RPMI8226 (cell line): ENCODE measurements at regions not wholly inside any gene's neighbourhood (a gene's known extent, or its start where the extent isn't known, plus 50 kb on each side); places are given as distances from the start of the nearest gene placed in this dataset.
"Not testable (repeated sequence)": the region's sequence is repeated elsewhere in the genome, so short reads cannot be mapped to it uniquely, and the experiment has no call there.

Experiments
- DNase-seq: peaks from one replicate; pipeline ENCODE4 v3.0.0-alpha.2; 2015

GRCh38 chr5:97967292-97967691 lies 784.2 kb upstream of the RIOK2 start:
- no peak for DNase-seq

DNA sequence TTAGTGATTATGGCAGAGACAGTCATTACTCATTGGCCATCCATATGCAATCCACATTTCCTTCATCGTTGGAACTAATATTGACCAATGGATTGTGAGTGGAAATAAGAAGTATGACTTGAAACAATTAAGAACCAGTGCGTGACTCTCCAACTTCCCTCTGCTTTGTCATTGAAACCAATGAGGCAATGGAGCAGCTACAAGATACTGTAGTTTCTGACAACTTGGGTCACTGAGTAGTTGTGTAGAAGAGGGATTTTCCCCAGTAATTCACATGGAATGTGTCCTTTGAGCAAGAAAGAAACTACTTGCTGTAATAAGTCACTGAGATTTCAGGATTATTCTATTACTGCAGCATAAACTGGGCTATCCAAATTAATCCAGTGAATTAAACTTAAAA lies 785.3 kb upstream of the RIOK2 start:
- no peak for DNase-seq

DNA sequence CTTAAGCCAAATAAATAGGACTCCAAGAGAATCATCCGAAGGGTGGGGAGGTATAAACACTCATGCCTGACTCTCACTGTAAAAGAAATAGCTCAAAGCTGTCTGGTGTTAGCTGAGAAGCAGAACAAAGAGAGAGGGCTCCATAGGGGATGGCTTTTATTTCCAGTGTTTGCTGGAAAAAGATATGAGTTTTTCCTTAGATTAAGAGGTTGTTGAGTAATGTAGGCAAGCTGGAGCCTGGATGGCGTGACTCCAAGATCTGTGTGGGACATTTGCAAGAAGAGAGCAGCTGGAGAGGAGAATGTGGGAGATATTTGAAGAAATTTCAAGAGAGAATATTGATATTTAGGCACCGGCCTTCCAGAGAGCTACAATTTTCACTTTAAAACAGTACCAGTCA lies 793.7 kb upstream of the RGMB start:
- DNase-seq, result no peak

GRCh38 chr5:97980291-97980690 lies 793.2 kb upstream of the RGMB start:
- DNase-seq, result no peak

DNA sequence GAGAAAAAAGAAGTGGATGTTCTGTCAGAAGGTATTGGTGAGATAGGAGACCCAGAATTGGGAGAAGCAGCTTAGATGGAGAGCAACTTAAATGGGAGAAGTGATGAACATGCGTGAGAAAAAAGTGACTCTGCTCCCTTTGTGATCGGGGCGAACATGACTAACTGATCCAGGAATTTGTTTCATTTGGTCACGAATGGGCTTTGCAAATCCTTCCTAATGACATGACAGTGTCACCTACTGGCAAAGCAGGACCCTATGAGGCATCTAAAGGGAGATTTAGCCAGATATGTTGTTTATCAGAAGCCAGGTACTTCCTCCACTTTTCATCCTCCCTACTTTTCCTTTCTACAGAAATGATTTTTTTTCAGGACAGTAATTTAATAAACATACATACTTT lies 787.4 kb upstream of the RGMB start:
- no peak for DNase-seq

DNA sequence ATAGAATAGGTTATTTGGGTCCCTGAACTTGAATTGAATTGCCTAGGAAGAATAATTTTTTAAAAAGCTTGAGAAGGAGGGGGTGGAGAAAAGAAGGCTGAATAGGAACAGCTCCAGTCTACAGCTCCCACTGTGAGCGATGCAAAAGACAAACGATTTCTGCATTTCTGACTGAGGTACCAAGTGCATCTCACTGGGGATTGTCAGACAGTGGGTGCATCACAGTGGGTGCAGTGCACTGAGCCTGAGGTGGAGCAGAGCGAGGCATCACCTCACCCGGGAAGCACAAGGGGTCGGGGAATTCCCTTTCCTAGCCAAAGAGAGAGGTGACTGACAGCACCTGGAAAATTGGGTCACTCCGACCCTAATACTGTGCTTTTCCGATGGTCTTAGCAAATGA lies 782.2 kb upstream of the RGMB start:
- DNase-seq, result no peak

- no peak for DNase-seq
Measured at GRCh38 chr5:97998941-97999340, 774.5 kb upstream of the RGMB start.

DNA sequence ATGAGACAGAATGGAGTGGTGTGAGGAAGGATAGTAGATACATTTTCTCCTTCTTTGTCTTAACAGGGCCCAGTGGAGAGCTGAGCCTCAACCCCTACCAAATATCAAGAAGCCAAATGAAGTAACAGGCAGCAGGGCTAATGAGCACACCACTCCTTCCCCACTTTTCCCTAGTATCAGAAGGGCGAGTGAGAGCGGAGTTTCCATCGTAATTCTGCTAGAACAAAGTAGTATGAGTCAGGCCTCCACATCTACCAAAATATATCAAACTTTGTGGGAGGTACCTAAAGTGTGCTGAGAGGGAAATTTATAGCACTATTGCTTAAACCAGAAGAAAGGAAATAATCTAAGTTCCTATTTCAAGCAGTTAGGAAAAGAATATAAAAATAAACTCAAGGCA lies 769.0 kb upstream of the RGMB start:
- DNase-seq, result no peak

- no peak for DNase-seq
Measured at GRCh38 chr5:98016771-98017170, 756.7 kb upstream of the RGMB start.

- not testable (repeated sequence) for DNase-seq
Measured at GRCh38 chr5:98030273-98030672, 743.2 kb upstream of the RGMB start.

DNA sequence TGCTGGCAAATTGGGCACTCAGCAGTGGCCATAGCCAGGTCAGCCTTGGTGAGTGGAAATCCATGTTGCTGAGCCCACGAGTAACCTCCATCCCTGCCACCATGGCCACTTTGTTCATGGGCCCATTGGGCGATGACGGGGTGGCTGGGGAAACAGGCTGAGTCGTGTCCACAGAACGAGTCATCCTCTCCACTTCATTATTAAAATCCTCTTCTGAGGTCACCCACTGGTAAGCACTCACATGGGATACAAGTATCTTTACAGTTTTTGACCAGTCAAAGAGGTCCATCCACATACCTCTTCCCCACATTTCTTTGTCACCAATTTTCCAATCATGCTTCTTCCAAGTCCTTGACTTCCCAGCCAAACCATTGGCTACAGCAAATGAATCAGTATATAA lies 742.4 kb upstream of the RGMB start:
- DNase-seq, result not testable (repeated sequence)

DNA sequence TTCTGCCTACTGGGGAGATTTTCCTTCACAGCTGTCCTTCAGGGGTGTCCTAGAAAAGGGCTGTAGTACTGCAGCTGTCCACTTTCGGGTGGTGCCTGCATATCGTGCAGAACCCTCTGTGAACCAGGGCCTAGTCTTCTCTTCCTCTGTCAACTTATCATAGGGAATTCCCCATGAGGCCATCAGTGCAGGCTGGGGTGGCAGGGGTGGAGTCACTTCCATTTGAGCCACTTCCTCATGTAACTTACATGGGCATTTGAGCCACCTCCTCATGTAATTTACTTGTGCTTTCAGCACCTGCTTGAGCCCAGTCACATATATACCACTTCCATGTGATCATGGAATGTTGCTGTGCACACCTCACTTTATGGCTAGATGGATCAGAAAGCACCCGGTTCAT lies 742.0 kb upstream of the RGMB start:
- DNase-seq, result no peak

DNA sequence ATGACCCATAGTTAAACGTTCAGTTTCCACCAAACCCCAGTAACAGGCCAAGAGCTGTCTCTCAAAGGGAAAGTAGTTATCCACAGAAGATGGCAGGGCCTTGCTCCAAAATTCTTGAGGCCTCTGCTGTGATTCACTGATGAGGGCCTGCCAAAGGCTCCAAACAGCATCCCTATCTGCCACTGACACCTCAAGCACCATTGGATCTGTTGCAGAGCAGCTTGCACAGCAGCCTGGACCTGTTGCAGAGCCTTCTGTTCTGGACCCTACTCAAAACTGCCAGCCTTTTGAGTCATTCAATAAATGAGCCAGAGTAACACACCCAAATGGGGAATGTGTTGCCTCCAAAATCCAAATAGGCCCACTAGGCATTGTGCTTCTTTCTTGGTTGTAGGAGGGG lies 741.5 kb upstream of the RGMB start:
- no peak for DNase-seq

- DNase-seq, result no peak
Measured at GRCh38 chr5:98041661-98042060, 731.8 kb upstream of the RGMB start.

GRCh38 chr5:98042521-98042920 lies 730.9 kb upstream of the RGMB start:
- no peak for DNase-seq

DNA sequence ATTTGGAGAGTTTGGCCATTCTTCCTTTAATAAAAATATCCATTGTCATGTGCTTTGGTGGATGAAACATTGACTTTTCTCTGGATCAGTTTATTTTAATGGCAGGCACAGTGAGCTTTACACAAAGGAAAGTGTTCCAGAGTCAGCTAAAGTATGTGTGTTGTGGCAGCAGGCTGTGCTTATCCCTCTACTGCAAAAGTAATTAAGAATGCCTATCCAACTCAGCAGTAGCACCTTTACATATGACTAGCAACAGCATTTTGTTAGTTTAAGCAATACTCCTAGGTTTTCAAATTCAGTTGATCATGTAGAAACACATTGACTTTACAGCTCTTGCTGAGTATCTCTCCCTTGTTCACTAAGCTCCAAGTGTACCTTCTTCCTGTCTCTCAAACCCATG lies 730.5 kb upstream of the RGMB start:
- DNase-seq, result no peak

GRCh38 chr5:98050583-98050982 lies 722.9 kb upstream of the RGMB start:
- DNase-seq, result no peak

DNA sequence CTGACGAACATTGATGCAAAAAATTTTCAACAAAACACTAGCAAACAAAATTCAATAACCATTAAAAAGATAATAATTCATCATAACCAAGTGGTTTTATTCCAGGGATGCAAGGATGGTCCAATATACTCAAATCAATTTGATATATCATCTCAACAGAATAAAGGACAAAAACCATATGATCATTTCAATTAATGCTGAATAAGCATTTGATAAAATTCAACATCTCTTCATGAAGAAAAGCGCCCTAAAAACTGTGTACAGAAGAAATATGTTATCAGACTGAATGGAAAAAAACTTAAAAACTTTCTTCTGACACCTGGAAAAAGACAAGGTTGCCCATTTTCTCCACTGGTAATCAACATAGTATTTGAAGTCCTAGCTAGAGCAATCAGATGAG lies 720.3 kb upstream of the RGMB start:
- no peak for DNase-seq

DNA sequence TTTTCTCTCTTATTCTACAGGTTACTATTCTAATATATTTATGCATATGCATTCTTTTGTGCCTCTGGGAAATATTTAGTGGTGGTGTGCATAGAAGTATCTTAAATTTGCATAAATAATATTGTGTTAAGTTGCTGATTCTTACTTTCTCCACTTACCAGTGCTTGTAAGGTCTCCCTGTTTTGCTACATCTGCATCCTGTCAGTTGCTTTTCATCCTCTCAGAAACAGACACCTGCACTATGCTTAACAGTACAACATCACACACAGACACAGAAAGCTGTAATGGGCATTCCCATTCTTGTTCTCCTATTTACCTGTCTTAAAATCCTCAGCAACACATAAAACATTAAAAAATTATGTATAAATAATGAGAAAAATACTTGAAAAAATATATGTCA lies 713.3 kb upstream of the RGMB start:
- DNase-seq, result no peak

DNA sequence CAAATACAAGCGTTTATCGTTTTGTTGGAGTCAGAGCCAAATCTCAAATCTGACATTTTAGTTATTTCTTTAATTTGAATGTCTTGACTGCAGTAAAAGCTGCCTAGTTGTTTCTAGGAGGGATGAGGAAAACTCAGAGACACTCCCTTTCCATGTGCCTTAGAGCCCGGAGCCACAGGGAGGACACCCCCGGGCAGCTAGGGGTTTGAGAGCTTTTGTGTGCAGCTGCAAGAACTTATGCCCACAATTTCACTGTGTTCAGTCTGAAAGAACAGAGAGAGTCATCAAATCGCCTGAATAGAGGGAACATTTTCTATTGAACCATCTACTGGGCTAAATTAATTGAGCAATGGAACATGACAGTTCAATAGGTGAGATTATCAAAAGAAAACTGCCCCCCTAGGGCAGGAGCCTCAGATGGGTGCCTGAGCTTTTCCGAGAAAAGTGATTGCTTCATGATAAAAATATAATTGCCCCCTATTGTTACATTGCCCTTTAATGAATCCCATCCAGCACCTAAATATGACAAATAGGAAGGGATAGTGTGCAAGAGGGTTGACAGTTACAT lies 709.3 kb upstream of the RGMB start:
- no peak for DNase-seq

DNA sequence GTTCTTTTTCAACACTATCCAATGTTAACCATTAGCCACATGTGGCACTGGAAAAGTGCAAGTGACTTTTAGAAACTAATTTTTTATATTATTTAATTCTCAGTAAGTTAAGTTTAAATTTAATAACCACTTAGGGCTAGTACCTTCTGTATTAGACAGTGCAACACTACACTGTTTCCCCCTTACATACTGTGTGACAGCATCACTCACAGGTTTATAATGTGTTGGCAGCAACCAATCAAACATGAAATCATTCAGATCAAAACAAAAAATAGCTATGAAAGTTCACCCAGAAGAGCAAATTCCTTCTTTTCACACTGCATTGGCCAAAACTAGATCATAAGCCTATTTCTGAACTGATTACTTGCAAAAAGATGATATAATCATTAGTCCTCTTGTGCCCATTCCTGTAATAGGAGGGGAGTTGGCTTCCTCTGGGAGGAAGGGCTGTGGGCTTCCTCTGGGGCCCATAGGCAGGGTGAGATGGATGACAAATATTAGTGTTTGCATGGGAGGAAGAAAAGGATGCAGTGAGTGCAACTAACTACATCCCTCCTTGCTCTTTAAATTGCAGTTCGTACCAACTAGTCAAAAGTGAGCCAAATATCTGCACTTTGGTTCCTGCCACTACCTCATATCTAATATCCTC lies 708.1 kb upstream of the RGMB start:
- DNase-seq, result no peak

- no peak for DNase-seq
Measured at GRCh38 chr5:98066910-98067309, 706.6 kb upstream of the RGMB start.

DNA sequence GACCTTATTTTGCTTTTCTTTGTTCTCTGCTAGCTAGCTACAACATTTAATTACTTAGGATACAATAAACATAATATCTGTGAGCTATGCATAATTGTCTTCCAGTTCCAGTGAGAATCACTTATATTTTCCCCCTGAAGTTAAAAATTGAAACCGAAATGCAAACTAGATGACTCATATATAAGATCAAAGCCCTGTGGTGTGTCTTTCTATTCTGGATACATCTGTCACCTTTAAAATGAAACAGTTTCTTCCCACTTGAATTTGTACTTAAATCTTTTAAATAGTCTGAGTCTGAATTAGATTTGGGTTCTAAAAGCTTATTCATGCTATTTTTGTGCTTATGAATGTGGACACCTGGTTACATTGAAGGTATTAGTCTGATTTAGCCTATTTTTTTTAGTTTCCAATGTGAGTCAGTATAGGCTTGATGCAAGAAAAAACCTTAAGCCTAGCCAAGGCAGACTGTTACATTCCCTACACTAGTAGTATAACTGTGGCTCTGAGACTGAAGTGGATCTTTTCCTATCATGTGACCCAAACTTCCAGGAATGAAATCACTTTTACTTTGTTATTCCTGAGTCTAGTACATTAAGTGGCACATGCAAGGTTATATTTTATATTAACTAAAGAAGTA lies 703.5 kb upstream of the RGMB start:
- no peak for DNase-seq

DNA sequence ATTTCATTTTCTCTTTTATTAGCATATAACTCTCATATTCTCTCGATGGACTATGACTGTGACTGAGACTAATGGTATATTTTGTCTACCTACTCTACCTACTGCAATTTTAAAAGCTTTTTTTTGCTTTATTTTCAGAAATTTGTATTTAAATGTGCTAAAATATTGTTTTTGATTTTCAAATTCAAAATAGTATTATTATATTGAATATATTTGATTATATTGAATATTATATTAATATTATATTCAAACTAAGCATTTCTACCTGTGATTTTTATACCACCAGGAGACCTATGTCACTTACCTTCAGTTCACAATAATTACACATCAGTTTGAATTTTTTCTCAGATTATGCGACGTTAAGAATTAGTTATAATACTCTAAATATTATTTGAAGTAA lies 700.5 kb upstream of the RGMB start:
- no peak for DNase-seq

DNA sequence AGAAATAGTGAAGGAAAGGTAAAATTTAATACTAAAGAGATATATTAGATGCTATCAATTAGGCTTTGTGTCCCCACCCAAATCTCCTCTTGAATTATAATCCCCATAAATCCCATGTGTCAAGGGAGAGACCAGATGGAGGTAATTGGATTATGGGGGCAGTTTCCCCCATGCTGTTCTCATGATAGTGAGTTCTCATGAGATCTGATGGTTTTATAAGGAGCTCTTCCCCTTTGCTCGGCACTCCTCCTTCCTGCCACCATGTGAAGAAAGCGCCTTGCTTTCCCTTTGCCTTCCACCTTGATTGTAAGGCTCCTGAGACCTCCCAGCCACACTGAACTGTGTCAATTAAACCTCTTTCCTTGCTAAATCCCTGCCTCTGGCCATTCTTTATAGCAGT lies 697.0 kb upstream of the RGMB start:
- DNase-seq, result no peak
